K562 (cell line): ENCODE measurements at regions not wholly inside any gene's neighbourhood (a gene's known extent, or its start where the extent isn't known, plus 50 kb on each side); places are given as distances from the start of the nearest gene placed in this dataset.
A peak's percentile ranks its signal among the peaks of the same experiment; 100 is the strongest.
"Not testable (repeated sequence)": the region's sequence is repeated elsewhere in the genome, so short reads cannot be mapped to it uniquely, and the experiment has no call there.

Experiments
- ATAC-seq: fragments of 200-7000 bp; cut with Tn5 transposase; 3 replicates; pipeline ENCODE4 v1.9.1; 2020; ENCODE audit warnings: moderate library complexity
- BruUV-seq: library from RNA; stranded (reverse); fragments of 400-500 nt; replicated peaks from 2 replicates; lab custom pipeline; 2021; lab: Mats Ljungman, UMichigan
- CTCF ChIA-PET: fragments of 300-600 bp; formaldehyde crosslinking; extraction: SDS; loops from one replicate; lab custom pipeline; 2021; ENCODE audit warnings: low intra/inter-chr PET ratio; lab: Yijun Ruan, JAX
- POLR2A ChIA-PET: fragments of 300-600, 350-650 bp; sonication (Branson Sonifier 250); formaldehyde crosslinking; extraction: SDS; loops from one replicate; lab custom pipeline; 2021; ENCODE audit warnings: antibody characterized with exemption, inconsistent platforms; lab: Yijun Ruan, JAX
- DNase-seq, 4 experiments: peaks; one replicate each; pipeline versions ENCODE4 v3.0.0 to v3.0.0-alpha.2; 2011 to 2018; ENCODE audit warnings: low spot score in 3 of 4, mixed read lengths in 3 of 4; ENCODE audit errors: extremely low read depth in 1 of 4
- FAIRE-seq: peaks from 2 replicates; lab custom pipeline; 2011; peaks lifted over from hg19 to GRCh38; lab: Jason Lieb, UNC
- H2AFZ ChIP-seq: 2 replicates; pipeline ENCODE4 v1.6.0; 2011; ENCODE audit warnings: low read depth, low read length, control low read depth, inconsistent platforms
- H3K27ac ChIP-seq: fragments of 200-600 bp; 3 replicates; pipeline ENCODE4 v1.8.0; 2011; ENCODE audit warnings: low read depth, mild to moderate bottlenecking, control low read depth, inconsistent platforms, low read length, moderate library complexity, mixed read lengths; ENCODE audit errors: extremely low read depth
- H3K27me3 ChIP-seq, 2 experiments: fragments of 300-600 bp in 1 of 2; 2 replicates in 1 of 2; 3 replicates in 1 of 2; pipeline versions ENCODE4 v1.6.0 to v1.8.0; 2011; ENCODE audit warnings: inconsistent platforms in 2 of 2, low read length in 2 of 2, mild to moderate bottlenecking in 1 of 2, mixed read lengths in 1 of 2, moderate library complexity in 1 of 2; ENCODE audit not compliant: control insufficient read depth in 2 of 2, insufficient read depth in 2 of 2
- H3K36me3 ChIP-seq: fragments of 300-600 bp; 3 replicates; pipeline ENCODE4 v1.8.0; 2011; ENCODE audit warnings: mild to moderate bottlenecking, low read length, inconsistent platforms; ENCODE audit not compliant: control insufficient read depth, insufficient read depth
- H3K4me1 ChIP-seq, 2 experiments: fragments of 200-600 bp in 1 of 2; replicated peaks in 1 of 2; 2 replicates in 1 of 2; 3 replicates in 1 of 2; pipeline versions ENCODE4 v1.5.1 to v1.8.0; 2011; ENCODE audit warnings: inconsistent platforms in 2 of 2, low read length in 2 of 2, mild to moderate bottlenecking in 1 of 2, mixed read lengths in 1 of 2, moderate library complexity in 1 of 2; ENCODE audit not compliant: control insufficient read depth in 2 of 2, insufficient read depth in 2 of 2
- H3K4me2 ChIP-seq: 2 replicates; pipeline ENCODE4 v1.6.1; 2011; ENCODE audit warnings: low read length, control low read depth, inconsistent platforms, mixed read lengths; ENCODE audit not compliant: insufficient read depth
- H3K4me3 ChIP-seq: fragments of 200-600 bp; sonication (generic), shearing (Covaris generic); 2 replicates; pipeline ENCODE4 v1.5.1; 2016; ENCODE audit warnings: control low read depth, inconsistent platforms
- H3K79me2 ChIP-seq: fragments of 200-600 bp; 3 replicates; pipeline ENCODE4 v1.8.0; 2011; ENCODE audit warnings: low read length, inconsistent platforms; ENCODE audit not compliant: control insufficient read depth, insufficient read depth
- H3K9ac ChIP-seq, 2 experiments: 2 replicates each; pipeline versions ENCODE4 v1.6.0 to v1.6.1; 2011; ENCODE audit warnings: low read depth in 2 of 2, low read length in 2 of 2, control low read depth in 1 of 2, inconsistent platforms in 1 of 2, mild to moderate bottlenecking in 1 of 2, mixed read lengths in 1 of 2; ENCODE audit not compliant: insufficient read depth in 1 of 2
- H3K9me1 ChIP-seq: one replicate; pipeline ENCODE4 v1.6.0; 2011; ENCODE audit warnings: inconsistent platforms, mild to moderate bottlenecking, low read length, moderate library complexity; ENCODE audit not compliant: control insufficient read depth, insufficient read depth
- H3K9me3 ChIP-seq: replicated peaks from 2 replicates; pipeline ENCODE4 v1.5.1; 2011; ENCODE audit warnings: low read depth, low read length, inconsistent platforms; ENCODE audit not compliant: control insufficient read depth, insufficient read depth
- H4K20me1 ChIP-seq: replicated peaks from 2 replicates; pipeline ENCODE4 v1.6.1; 2011; ENCODE audit warnings: low read length, inconsistent platforms, mixed read lengths; ENCODE audit not compliant: control insufficient read depth, insufficient read depth
- DMBX1 ChIP-seq: fragments of 250-450 bp; sonication (Bioruptor Pico); IDR thresholded peaks from 2 replicates; pipeline ENCODE4 v1.8.0; 2022; ENCODE audit warnings: inconsistent platforms, mild to moderate bottlenecking, moderate library complexity, borderline replicate concordance
- ESRRB ChIP-seq: fragments of 250-450 bp; sonication (Bioruptor Pico); IDR thresholded peaks from 2 replicates; pipeline ENCODE4 v1.5.0; 2020; ENCODE audit warnings: mild to moderate bottlenecking, moderate library complexity, borderline replicate concordance
- ETV6 ChIP-seq, 3 experiments: fragments of 150-350 bp in 1 of 3; sonication (generic) in 1 of 3; formaldehyde crosslinking in 1 of 3; IDR thresholded peaks; 2 replicates each; pipeline versions ENCODE4 v1.6.1 to v1.8.0; 2014 to 2022; ENCODE audit warnings: borderline replicate concordance in 2 of 3, low read depth in 2 of 3, antibody characterized with exemption in 1 of 3, low read length in 1 of 3, mild to moderate bottlenecking in 1 of 3, missing genetic modification reagents in 1 of 3
- FOSL1 ChIP-seq: fragments of 200-800 bp; sonication (Bioruptor generic); conservative IDR thresholded peaks from 2 replicates; pipeline ENCODE4 v1.6.1; 2016; ENCODE audit warnings: missing genetic modification characterization, missing compliant biosample characterization
- RBFOX2 ChIP-seq: fragments of 200-400 bp; formaldehyde crosslinking; IDR thresholded peaks from 2 replicates; pipeline ENCODE4 v1.6.1; 2017; ENCODE audit warnings: low read depth, mild to moderate bottlenecking, low read length, moderate library complexity
- WGBS: fragments of 100-300 bp; shearing (Covaris generic); methylation state at CpG from one replicate; pipeline ENCODE4 v1.1.6; 2016; ENCODE audit warnings: low coverage, mixed read lengths; ENCODE audit not compliant: insufficient coverage; ENCODE audit errors: missing lambda C conversion rate; 5-methylcytosine and 5-hydroxymethylcytosine counted together
- in situ Hi-C: fragments of 300-500 bp; cut with MboI; formaldehyde crosslinking; loops from 4 replicates; pipeline ENCODE4 v1.15.0; 2018; ENCODE audit warnings: inconsistent platforms, mixed read lengths
- intact Hi-C: fragments of 100-400 bp; cut with micrococcal nuclease; formaldehyde crosslinking; loops from 2 replicates; pipeline ENCODE4 v1.14.2; 2022
- TF ChIP-seq, protein P1 (sequence below): fragments of 450-650 bp; IDR thresholded peaks from 2 replicates; pipeline ENCODE4 v1.6.1; 2018; ENCODE audit warnings: mild to moderate bottlenecking, low read depth; ENCODE audit not compliant: partially characterized antibody

DNA sequence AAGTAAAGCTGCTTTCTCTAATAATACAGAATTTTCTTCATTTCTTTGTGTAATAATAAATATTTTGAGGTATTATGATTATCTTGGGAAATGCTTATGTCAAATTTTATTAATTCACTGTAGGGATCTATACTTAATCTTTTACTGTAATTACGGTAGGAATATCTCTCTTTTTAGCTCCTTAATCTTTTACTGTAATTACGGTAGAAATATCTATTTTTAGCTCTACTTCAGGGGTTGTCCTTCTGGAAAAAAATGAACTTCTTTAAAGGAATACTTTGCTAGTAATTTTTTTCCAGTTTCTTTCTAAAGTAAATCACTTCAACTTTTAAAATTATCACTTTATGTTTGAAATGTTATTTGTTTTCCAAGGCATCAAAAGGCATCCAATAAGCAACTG is 2229.4 kb upstream of the AGA start (continued):
- TF ChIP-seq ETV6 (IDR thresholded peaks at IDR 0.05; ENCODE audit: borderline replicate concordance in 1 of 2, low read depth in 2 of 2, low read length in 1 of 2) (no peak), ETV6 (CRISPR knock-in tag; IDR thresholded peaks at IDR 0.05; ENCODE audit: borderline replicate concordance) (no peak), ESRRB (no peak), RBFOX2 (no peak), FOSL1 (tag) (no peak)
- TF ChIP-seq, all 486 proteins: peak for 2

DNA sequence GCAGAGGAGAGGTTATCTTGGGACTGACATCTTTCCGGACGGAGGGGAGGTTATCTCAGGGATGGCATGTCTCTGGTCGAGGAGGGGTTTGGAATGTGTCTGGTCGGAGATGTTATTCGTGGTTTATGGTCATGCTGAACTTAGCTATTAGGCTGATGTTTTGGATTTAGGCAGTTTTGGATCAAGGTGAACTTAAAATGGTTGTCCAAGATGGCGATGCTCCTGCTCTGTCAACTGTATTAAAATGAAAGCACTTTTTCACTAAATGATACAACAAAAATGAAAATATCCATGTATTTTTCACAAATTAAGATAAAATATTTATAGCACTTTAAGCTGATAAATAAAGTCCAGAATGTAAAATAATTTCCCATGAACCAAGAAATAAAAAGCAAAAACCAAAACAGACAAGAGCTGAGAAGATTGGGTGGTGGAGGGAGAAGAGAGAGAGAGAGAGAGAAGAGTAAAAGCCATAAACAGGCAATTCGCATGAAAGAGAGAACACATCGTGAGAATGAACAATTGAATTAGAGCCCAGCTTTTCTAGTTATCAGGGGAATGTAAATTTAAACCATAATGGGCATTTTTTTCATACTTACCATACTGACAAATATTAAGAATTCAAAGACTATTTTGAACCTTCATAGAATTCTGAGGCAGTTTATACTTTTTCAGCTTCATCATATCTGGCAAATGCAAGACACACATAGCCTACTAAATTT is 2236.0 kb upstream of the AGA start:
- no peaks in the 10 kb centered on the region for H3K4me1 ChIP-seq
- no peak overlapping the region for H3K4me2 ChIP-seq
- POLR2A ChIA-PET: no interaction called here
- in situ Hi-C loops: no loop called here
- no peaks in the 10 kb centered on the region for H4K20me1 ChIP-seq
- no peak overlapping the region for H2AFZ ChIP-seq
- CTCF ChIA-PET: no interaction called here
- no peak overlapping the region for H3K9ac ChIP-seq
- H3K4me3 ChIP-seq: no peak overlapping the region
- H3K79me2 ChIP-seq: no peaks in the 10 kb centered on the region
- peak; percentile 93 for TF ChIP-seq DMBX1
- TF ChIP-seq, protein P1, sequence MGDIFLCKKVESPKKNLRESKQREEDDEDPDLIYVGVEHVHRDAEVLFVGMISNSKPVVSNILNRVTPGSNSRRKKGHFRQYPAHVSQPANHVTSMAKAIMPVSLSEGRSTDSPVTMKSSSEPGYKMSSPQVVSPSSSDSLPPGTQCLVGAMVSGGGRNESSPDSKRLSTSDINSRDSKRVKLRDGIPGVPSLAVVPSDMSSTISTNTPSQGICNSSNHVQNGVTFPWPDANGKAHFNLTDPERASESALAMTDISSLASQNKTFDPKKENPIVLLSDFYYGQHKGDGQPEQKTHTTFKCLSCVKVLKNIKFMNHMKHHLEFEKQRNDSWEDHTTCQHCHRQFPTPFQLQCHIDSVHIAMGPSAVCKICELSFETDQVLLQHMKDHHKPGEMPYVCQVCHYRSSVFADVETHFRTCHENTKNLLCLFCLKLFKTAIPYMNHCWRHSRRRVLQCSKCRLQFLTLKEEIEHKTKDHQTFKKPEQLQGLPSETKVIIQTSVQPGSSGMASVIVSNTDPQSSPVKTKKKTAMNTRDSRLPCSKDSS: no peak
- H3K27me3 ChIP-seq: no peaks in the 10 kb centered on the region
- no peaks in the 10 kb centered on the region for H3K9me1 ChIP-seq
- DNase-seq (peak in 1 of 4 experiments; percentile 3), FAIRE-seq (no peak), ATAC-seq (no peak)
- no peaks in the 10 kb centered on the region for H3K36me3 ChIP-seq
- no peak overlapping the region for H3K27ac ChIP-seq
- intact Hi-C loops: no loop called here
- BruUV-seq: no TSS peak
- H3K9me3 ChIP-seq: no peaks in the 10 kb centered on the region
- WGBS: 2% methylated on average over 8 of the region's 8 CpGs

DNA sequence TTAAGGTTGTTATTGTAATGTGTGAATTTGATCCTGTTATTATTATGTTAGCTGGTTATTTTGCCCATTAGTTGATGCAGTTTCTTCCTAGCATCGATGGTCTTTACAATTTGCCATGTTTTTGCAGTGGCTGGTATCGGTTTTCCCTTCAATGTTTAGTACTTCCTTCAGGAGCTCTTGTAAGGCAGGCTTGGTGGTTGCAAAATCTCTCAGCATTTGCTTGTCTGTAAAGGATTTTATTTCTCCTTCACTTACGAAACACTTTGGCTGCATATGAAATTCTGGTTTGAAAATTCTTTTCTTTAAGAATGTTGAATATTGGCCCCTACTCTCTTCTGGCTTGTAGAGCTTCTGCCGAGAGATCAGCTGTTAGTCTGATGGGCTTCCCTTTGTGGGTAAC is 2241.4 kb upstream of the AGA start:
- H3K9ac ChIP-seq, POLR2A ChIA-PET, H3K9me1 ChIP-seq, H3K27ac ChIP-seq, H3K9me3 ChIP-seq, H3K27me3 ChIP-seq, ATAC-seq, H4K20me1 ChIP-seq, H3K36me3 ChIP-seq, H3K4me2 ChIP-seq, DNase-seq, H3K79me2 ChIP-seq, intact Hi-C loops, H3K4me3 ChIP-seq, H3K4me1 ChIP-seq, H2AFZ ChIP-seq, FAIRE-seq, in situ Hi-C loops, CTCF ChIA-PET, BruUV-seq: not testable (repeated sequence)
- WGBS: 6% methylated on average over 3 of the region's 4 CpGs
